Lung (tissue), 11 donors: ENCODE measurements at regions not wholly inside any gene's neighbourhood (a gene's known extent, or its start where the extent isn't known, plus 50 kb on each side); places are given as distances from the start of the nearest gene placed in this dataset.

Experiments
- ATAC-seq: fragments of 200-7000 bp; cut with Tn5 transposase; one replicate; pipeline ENCODE4 v1.9.1; 2020; ENCODE audit warnings: moderate number of reproducible peaks; ENCODE audit not compliant: insufficient read depth, low FRiP score
- DNase-seq, 3 donors: peaks; one replicate each; pipeline ENCODE4 v3.0.0-alpha.2; 2013 to 2017
- H3K27ac ChIP-seq, 2 donors: one replicate each; pipeline ENCODE4 v1.5.1; 2013; ENCODE audit warnings: mild to moderate bottlenecking in 2 of 2, moderate library complexity in 2 of 2, control low read depth in 1 of 2, inconsistent platforms in 1 of 2, low read depth in 1 of 2, low read length in 1 of 2
- H3K27me3 ChIP-seq, 3 donors: one replicate each; pipeline ENCODE4 v1.5.1; 2013; ENCODE audit warnings: low read length in 2 of 3; ENCODE audit not compliant: control insufficient read depth in 3 of 3, insufficient read depth in 3 of 3
- H3K36me3 ChIP-seq, 4 donors: one replicate each; pipeline ENCODE4 v1.5.1; 2013; ENCODE audit warnings: low read length in 4 of 4, mild to moderate bottlenecking in 1 of 4, moderate library complexity in 1 of 4; ENCODE audit not compliant: control insufficient read depth in 4 of 4, insufficient read depth in 4 of 4
- H3K4me1 ChIP-seq, 5 donors: one replicate each; pipeline ENCODE4 v1.5.1; 2013; ENCODE audit warnings: low read length in 5 of 5, mild to moderate bottlenecking in 2 of 5, moderate library complexity in 1 of 5; ENCODE audit not compliant: control insufficient read depth in 5 of 5, insufficient read depth in 5 of 5
- H3K4me3 ChIP-seq: one replicate; pipeline ENCODE4 v1.5.1; 2013; ENCODE audit warnings: mild to moderate bottlenecking, control low read depth, moderate library complexity
- H3K9ac ChIP-seq, 2 donors: one replicate each; pipeline ENCODE4 v1.5.1; 2013; ENCODE audit warnings: low read length in 2 of 2, control low read depth in 1 of 2; ENCODE audit not compliant: insufficient read depth in 1 of 2
- H3K9me3 ChIP-seq, 4 donors: one replicate each; pipeline ENCODE4 v1.5.1; 2013; ENCODE audit warnings: low read length in 3 of 4, mild to moderate bottlenecking in 1 of 4, moderate library complexity in 1 of 4; ENCODE audit not compliant: control insufficient read depth in 4 of 4, insufficient read depth in 3 of 4
- WGBS, 2 donors: extraction: QIAGEN DNeasy Blood & Tissue Kit; methylation state at CpG; one replicate each; pipeline ENCODE4 v1.1.7; 2013; 5-methylcytosine and 5-hydroxymethylcytosine counted together
- TF ChIP-seq, protein P1 (sequence below): IDR thresholded peaks from 2 replicates; pipeline ENCODE4 v1.5.1; 2012; ENCODE audit warnings: mild to moderate bottlenecking; ENCODE audit errors: control extremely low read depth, extremely low read depth
- donor health status: control.
- donor health status: control.
- donor health status: Bipolar disorder and iron deficiency.
- donor health status: healthy.
- donor health status: DM: yes; HTN: yes; CAD: no.

DNA sequence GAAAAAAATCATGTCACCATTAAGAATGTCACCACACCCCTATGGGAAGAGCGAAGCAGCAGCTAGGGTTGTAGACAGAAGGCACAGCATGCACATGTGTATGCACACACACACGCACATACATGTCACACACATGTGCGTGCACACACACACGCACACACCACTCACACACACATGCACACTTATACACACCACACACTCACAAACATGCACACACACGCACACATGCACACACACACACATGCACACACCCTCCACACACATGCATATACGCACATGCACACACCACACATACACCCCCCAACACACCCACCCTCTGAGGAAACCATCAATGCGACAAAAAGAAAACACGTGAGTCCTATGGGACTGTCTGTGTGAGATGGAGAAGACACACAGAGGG, 205.4 kb downstream of the ENGASE start:
- Histone ChIP-seq H3K36me3 (no peaks in the 10 kb centered on the region), H3K4me3 (no peak overlapping the region), H3K9ac (no peak overlapping the region), H3K9me3 (peaks cover 0 to 1% (median 0%) of the 10 kb centered on the region in 4 donors), H3K27me3 (peaks cover 0 to 3% (median 0%) of the 10 kb centered on the region in 3 donors), H3K4me1 (no peaks in the 10 kb centered on the region), H3K27ac (no peak overlapping the region)
- TF ChIP-seq, protein P1, sequence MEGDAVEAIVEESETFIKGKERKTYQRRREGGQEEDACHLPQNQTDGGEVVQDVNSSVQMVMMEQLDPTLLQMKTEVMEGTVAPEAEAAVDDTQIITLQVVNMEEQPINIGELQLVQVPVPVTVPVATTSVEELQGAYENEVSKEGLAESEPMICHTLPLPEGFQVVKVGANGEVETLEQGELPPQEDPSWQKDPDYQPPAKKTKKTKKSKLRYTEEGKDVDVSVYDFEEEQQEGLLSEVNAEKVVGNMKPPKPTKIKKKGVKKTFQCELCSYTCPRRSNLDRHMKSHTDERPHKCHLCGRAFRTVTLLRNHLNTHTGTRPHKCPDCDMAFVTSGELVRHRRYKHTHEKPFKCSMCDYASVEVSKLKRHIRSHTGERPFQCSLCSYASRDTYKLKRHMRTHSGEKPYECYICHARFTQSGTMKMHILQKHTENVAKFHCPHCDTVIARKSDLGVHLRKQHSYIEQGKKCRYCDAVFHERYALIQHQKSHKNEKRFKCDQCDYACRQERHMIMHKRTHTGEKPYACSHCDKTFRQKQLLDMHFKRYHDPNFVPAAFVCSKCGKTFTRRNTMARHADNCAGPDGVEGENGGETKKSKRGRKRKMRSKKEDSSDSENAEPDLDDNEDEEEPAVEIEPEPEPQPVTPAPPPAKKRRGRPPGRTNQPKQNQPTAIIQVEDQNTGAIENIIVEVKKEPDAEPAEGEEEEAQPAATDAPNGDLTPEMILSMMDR, result no peak
- ATAC-seq (no peak), DNase-seq (no peak)
- 82 to 88% methylated on average over 8 of the region's 8 CpGs for WGBS, 2 donors

DNA sequence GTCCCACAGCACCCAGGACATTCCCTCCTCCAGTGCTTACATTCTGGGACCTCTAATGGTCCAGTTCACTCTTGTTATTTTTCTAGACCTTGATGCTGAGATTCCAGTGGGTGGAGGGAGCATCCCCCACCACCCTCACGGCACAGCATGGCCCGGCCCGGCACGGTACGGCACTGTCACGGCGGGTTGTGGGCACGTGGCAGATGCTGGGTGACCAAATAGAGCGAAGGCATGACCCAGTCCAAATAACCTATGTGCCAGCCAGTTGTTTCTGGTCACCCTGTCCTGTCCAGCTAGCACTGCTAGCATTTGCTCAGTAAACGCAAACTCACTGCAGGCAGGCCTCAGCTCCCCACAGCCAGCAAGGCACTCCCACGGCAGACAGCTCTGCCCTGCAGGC, 204.7 kb downstream of the ENGASE start:
- no peaks in the 10 kb centered on the region for H3K36me3 ChIP-seq
- ATAC-seq, result no peak

DNA sequence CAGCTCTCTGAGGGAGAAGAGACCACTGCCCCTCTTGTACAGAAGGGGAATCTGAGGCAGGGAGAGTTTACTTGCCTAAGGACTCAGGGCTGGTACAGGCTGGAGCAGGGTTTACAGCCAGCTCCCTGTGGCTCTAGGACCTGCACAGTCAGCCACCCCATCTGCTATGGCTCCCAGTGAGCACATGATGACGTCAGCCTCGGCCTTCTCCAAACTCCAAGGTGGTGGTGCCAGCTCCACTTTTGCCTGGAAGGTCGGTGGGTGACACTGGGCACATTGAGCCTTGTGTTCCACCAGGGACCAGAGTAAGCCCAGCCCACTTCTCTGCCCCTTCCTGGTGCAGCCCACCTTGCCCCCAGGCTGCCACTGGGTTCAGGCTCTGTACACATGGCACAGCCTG, 202.2 kb downstream of the ENGASE start:
- 61 to 86% methylated on average over 3 of the region's 3 CpGs for WGBS, 2 donors
- ATAC-seq, result no peak
- H3K27me3 ChIP-seq, result peaks cover 0 to 5% (median 0%) of the 10 kb centered on the region in 3 donors

More for the DNA sequence above, 204.7 kb downstream of the ENGASE start:
- no peak overlapping the region for H3K27ac ChIP-seq
- DNase-seq, result no peak
- H3K4me1 ChIP-seq, result no peaks in the 10 kb centered on the region
- WGBS, 2 donors, result 83 to 89% methylated on average over 11 of the region's 11 CpGs
- no peak overlapping the region for H3K9ac ChIP-seq
- H3K9me3 ChIP-seq, result peaks cover 0 to 1% (median 0%) of the 10 kb centered on the region in 4 donors
- no peak overlapping the region for H3K4me3 ChIP-seq
- peaks cover 0 to 3% (median 0%) of the 10 kb centered on the region in 3 donors for H3K27me3 ChIP-seq
- TF ChIP-seq, protein P1, result no peak

More for the DNA sequence above, 202.2 kb downstream of the ENGASE start:
- H3K4me3 ChIP-seq, result no peak overlapping the region
- no peaks in the 10 kb centered on the region for H3K36me3 ChIP-seq
- TF ChIP-seq, protein P1, result no peak
- H3K9me3 ChIP-seq, result peaks cover 0 to 1% (median 0%) of the 10 kb centered on the region in 4 donors
- no peaks in the 10 kb centered on the region for H3K4me1 ChIP-seq
- no peak overlapping the region for H3K27ac ChIP-seq
- H3K9ac ChIP-seq, result no peak overlapping the region
- DNase-seq, result no peak
